GM18499 (cell line): ENCODE measurements at regions not wholly inside any gene's neighbourhood (a gene's known extent, or its start where the extent isn't known, plus 50 kb on each side); places are given as distances from the start of the nearest gene placed in this dataset.
"Not testable (repeated sequence)": the region's sequence is repeated elsewhere in the genome, so short reads cannot be mapped to it uniquely, and the experiment has no call there.

Source experiments
- ATAC-seq: cut with Tn5 transposase; IDR thresholded peaks from one replicate; pipeline ENCODE4 v1.9.1; 2021; ENCODE audit warnings: moderate number of reproducible peaks; ENCODE audit not compliant: insufficient read depth, unreplicated experiment

DNA sequence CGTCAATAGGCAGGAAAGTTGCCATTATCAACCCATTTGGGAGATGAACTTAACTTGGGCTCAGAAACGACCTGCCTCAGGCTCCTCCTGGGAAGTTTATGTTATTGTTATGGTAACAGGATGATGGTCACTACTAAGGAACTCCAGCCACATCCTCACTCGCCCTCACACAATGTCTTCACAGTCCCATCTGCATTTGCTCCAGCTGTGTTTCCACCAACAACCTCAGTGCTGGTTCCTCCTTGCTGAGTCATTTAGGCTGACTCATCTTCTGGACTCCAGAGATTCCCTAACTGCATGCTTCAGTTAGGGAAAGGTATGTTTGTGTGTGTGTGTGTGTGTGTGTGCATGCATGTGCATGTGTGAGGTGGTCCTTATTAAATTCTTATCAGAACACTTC, 293.4 kb upstream of the BOD1L1 start:
- no peak for ATAC-seq

DNA sequence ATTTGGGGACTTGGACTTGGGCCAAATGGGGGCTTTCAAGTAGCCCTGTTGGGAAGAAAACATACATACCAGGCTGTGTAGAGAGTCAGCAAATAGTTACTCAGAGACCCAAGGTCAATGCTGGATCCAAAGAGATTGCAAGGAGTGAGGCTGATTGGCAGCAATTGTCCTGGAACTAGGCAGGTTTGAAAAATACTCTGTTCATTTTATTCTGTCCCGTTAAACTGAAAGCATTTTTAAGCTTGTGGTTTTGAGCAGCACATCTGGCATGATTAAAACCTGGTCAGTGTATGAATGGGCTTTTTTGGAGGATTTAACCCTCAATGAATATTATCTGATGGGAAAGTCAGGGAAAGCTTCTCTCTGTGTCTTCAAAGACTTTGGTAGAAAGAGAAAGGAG, 294.3 kb upstream of the BOD1L1 start:
- no peak for ATAC-seq

DNA sequence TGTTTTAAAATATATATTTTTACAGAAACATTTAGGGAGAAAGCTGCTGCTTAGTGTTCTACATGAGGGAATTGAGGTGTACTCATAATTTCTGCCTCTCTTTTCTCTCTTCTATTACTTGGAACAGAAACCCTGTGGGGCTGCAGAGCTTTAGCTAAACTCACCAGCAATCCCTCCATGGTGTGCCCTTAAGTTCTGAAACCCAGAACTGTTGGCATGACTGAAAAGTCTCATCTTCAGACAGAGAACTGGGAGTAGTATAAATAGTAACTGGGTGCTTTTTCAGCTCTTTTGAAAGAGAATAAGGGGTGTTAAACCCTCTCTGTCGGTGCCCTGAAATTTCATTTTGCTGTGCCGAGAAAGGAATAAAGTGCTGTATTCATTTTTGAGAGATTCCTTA, 294.9 kb upstream of the BOD1L1 start:
- ATAC-seq: no peak

DNA sequence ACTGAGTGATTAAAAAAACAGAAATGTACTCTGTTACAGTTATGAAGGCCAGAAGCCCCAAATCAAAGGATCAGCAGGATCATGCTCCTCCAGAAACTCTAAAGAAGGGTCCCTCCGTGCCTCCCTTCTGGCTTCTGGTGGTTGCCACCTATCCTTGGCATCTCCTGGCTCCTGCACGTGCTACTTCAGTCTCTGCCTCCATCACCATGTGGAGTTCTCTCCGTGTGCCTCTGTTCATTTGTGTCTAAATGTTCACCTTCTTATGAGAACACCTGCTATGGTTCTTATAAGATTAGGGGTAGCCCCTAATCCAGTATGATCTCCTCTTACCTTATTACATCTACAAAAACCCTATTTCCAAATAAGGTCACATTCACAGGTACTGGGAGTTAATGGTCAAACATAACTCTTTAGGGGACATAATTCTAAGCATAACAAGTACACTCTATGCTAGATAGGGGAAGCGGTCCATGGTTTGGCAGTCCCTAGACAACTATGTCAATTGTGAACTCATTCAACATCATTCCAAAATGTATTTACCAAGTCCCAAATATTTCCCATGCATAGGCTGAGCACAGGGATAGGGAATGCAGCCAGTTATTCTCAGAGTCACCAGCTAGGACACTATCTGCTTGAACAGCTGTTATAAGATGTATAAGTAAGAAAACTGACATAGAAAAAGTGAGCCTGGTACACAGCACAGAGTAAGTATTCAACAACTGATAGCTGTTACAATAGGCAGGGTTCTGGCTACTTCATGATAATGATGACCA, 295.5 kb upstream of the BOD1L1 start:
- ATAC-seq: no peak

DNA sequence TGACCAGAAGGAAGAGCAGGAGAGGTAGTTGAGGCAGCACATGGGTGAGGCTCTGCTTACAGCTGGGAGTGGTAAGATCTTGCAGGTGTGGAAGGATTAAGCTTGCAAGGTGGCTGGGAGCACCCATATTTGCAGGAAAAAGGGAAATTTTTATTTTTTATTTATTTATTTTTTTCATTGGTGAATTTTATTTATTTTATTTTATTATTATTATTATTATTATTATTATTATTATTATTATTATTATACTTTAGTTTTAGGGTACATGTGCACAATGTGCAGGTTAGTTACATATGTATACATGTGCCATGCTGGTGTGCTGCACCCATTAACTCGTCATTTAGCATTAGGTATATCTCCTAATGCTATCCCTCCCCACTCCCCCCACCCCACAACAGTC, 297.4 kb upstream of the BOD1L1 start:
- ATAC-seq: not testable (repeated sequence)

GRCh38 chr4:13928214-13928613, 300.7 kb upstream of the BOD1L1 start:
- ATAC-seq: no peak

- ATAC-seq: no peak
These were observed 302.6 kb upstream of the BOD1L1 start for GRCh38 chr4:13930155-13930554.

DNA sequence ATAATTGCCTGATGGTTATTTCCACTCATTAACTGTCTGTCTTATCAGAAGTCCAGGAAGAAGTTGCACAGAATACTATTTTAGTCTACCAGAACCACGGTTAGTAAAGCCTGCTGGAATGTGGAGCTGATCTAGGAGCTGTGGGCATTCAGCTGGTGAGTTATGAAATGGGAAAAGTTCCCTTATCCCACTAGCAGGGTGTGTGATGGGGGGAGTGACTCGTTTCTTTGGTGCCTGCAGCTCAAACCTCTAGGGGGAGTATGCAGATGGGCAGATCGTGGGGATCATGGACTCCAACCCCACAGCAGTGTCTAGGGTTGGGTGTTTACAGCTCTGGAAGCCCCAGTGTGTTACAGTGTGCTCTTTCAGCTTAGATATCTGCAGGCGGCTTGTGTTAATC, 305.7 kb upstream of the BOD1L1 start:
- ATAC-seq: no peak

DNA sequence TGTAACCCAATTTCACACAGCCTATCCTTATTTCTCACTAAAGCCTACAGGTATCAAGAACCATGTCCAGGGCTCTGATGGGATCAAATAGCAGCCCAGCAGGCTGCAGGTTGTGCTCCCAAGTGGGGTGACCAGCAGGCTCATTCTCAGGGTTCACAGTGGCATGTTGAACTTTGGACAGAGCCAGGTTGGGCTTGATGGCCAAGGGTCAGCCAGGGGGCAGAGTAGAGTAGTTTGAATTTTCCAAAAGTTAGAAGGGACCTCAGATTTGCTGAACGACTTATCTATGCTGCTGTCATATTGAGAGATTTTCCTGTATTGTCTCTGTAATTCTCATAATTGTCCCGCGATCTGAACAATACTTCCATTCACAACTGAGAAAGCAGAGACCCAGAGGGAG, 310.8 kb upstream of the BOD1L1 start:
- ATAC-seq: no peak

- no peak for ATAC-seq
These were observed 313.4 kb upstream of the BOD1L1 start for GRCh38 chr4:13940921-13941320.

DNA sequence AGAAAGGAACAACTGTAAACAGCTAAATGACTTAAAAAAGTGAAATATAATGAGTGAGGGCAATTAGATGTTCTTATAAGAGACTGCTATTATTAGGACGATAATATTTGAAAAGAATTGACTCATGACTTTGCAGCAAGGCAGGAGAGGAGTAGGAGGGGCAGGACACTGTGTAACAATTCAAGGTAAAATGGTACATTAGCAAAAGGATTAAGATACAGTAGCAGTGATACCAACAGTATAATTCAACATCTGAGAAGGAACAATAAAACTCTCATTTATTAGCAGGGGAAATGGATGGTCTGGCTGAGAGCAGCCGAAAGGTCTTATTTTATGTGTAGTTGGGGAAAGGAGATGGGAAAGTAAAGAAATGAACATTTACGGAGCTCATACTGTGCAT, 315.5 kb upstream of the BOD1L1 start:
- ATAC-seq: no peak

- no peak for ATAC-seq
These were observed 316.6 kb upstream of the BOD1L1 start for GRCh38 chr4:13944095-13944511.

DNA sequence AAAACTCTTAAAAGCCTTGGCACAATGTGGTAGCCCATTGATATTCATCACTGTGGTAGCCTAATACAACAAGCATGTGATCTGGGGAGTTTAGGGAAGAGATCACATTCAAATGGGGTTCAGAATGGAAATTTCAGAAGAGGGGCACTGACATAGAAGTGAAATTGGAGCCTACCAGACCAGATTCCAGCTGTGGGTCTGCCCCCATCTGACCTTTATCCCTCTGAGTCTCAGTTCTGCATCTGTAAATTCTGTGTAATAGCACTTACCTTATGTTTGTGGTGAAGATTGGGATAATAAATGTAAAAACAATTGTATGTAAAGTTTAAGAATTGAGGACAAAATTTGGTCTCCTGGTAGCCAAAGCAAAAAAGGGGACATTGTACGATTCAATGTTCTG, 320.4 kb upstream of the BOD1L1 start:
- ATAC-seq: no peak

- ATAC-seq: no peak
These were observed 323.0 kb upstream of the BOD1L1 start for GRCh38 chr4:13950491-13950890.

DNA sequence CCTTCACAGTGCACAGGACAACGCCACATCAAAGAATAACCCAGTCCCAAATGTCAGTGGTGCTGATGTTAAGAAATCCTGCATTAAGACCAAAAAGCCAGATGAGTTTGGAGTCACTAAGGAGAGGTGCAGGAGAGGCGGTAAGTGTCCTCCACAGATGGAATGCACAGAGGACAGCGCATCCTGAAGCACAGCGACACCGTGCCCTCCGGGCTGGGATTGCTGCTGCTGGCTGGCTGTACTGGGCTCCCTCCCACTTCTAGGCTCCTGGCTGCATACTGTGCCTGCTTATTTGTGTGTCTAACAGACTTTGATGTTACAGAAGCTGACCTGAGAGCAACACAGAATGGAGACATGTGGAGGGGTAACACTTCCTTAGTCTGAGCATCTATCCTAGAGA, 325.6 kb upstream of the BOD1L1 start:
- ATAC-seq: no peak

DNA sequence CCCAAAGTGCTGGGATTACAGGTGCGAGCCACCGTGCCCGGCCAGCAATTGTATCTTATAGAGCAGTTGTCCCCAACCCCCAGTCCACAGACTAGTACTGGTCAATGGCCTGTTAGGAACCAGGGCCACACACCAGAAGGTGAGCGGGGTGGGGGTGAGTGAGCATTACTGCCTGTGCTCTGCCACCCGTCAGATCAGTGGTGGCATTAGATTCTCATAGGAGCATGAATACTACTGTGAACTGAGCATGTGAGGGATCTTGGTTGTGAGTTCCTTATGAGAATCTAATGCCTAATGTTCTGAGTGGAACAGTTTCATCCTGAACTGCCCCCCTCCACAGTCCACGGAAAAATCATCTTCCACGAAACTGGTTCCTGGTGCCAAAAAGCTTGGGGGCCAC, 328.0 kb upstream of the BOD1L1 start:
- no peak for ATAC-seq

- ATAC-seq: no peak
These were observed 329.4 kb upstream of the BOD1L1 start for GRCh38 chr4:13956947-13957346.

GRCh38 chr4:13957871-13958270, 330.3 kb upstream of the BOD1L1 start:
- ATAC-seq: no peak

- no peak for ATAC-seq
These were observed 336.1 kb upstream of the BOD1L1 start for GRCh38 chr4:13963601-13964000.

GRCh38 chr4:13966231-13967195, 339.0 kb upstream of the BOD1L1 start:
- ATAC-seq: no peak

DNA sequence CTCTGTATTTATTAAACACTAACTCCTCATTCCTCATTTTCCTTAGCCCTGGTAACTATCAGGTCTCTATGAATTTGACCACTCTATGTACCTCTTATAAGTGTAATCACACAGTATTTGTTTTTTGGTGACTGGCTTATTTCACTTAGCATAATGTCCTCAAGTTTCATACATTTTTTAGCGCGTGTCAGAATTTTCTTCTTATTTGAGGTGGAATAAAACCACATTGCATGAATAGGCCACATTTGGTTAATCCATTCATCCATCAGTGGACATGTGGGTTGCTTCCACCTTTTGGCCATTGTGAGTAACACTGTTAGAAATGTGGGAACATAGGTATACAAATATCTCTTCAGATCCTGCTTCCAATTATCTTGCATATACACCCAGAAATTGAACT, 341.2 kb upstream of the BOD1L1 start:
- ATAC-seq: no peak
